ENCODE measurements at regions not wholly inside any gene's neighbourhood (a gene's known extent, or its start where the extent isn't known, plus 50 kb on each side); places are given as distances from the start of the nearest gene placed in this dataset.

- TF ChIP-seq, protein P1, sequence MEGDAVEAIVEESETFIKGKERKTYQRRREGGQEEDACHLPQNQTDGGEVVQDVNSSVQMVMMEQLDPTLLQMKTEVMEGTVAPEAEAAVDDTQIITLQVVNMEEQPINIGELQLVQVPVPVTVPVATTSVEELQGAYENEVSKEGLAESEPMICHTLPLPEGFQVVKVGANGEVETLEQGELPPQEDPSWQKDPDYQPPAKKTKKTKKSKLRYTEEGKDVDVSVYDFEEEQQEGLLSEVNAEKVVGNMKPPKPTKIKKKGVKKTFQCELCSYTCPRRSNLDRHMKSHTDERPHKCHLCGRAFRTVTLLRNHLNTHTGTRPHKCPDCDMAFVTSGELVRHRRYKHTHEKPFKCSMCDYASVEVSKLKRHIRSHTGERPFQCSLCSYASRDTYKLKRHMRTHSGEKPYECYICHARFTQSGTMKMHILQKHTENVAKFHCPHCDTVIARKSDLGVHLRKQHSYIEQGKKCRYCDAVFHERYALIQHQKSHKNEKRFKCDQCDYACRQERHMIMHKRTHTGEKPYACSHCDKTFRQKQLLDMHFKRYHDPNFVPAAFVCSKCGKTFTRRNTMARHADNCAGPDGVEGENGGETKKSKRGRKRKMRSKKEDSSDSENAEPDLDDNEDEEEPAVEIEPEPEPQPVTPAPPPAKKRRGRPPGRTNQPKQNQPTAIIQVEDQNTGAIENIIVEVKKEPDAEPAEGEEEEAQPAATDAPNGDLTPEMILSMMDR (IDR thresholded peaks at IDR 0.05) = no peak
- TF ChIP-seq POLR2AphosphoS5 (IDR thresholded peaks at IDR 0.05) (no peak), POLR2A (IDR thresholded peaks at IDR 0.05) (no peak)
These were observed 320.8 kb upstream of the FAR2 start for GRCh38 chr12:28828318-28828717.
